GM06990 (cell line): ENCODE measurements at regions not wholly inside any gene's neighbourhood (a gene's known extent, or its start where the extent isn't known, plus 50 kb on each side); places are given as distances from the start of the nearest gene placed in this dataset.

ENCODE experiments used
- DNase-seq: peaks from one replicate; pipeline ENCODE4 v3.0.0-alpha.2; 2011; ENCODE audit not compliant: insufficient read length; ENCODE audit errors: extremely low read depth
- H3K27me3 ChIP-seq: replicated peaks from 2 replicates; pipeline ENCODE4 v1.6.0; 2011; ENCODE audit warnings: low read length; ENCODE audit not compliant: control insufficient read depth, insufficient read depth
- H3K36me3 ChIP-seq: 2 replicates; pipeline ENCODE4 v1.5.1; 2011; ENCODE audit warnings: low read length; ENCODE audit not compliant: control insufficient read depth, insufficient read depth
- H3K4me3 ChIP-seq: replicated peaks from 2 replicates; pipeline ENCODE4 v1.5.1; 2011; ENCODE audit warnings: low read depth, mild to moderate bottlenecking, control low read depth, low read length
- TF ChIP-seq, protein P1 (sequence below): IDR thresholded peaks from 2 replicates; pipeline ENCODE4 v1.5.1; 2011; ENCODE audit warnings: low read length, control low read depth, mild to moderate bottlenecking, inconsistent platforms; ENCODE audit not compliant: insufficient read depth, poor library complexity, severe bottlenecking

DNA sequence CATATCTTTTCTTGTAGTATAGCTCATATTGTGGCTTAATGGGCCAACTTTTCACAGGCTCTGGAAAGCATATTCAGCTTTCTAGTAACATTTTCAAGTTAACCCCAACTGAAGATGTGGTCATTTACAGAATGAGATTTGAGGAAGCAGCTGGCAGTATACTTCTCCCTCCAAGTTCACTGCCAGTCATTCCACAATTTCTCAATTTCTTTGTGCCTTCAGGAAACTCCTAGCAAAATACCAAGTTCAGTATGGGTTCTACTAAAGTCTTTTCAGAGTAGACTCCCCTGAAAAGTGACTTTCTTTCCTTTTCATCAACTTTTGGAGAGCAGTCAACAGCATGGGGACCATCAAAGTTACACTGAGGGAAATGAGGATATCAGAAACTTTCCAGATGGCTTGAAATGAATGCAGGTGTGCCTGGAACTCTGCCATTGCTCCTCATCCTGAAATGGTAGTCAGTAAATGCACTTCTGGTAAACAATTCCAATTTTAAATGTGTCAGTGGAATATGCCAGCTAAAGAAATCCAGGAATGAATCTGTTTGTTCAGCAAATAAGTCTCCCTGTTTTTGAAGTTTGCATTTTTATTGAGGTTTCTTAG, 81.5 kb upstream of the TEX13D start:
- Histone ChIP-seq H3K36me3 (no peaks in the 10 kb centered on the region), H3K4me3 (no peak overlapping the region), H3K27me3 (no peaks in the 10 kb centered on the region)
- DNase-seq, result no peak
- TF ChIP-seq, protein P1, sequence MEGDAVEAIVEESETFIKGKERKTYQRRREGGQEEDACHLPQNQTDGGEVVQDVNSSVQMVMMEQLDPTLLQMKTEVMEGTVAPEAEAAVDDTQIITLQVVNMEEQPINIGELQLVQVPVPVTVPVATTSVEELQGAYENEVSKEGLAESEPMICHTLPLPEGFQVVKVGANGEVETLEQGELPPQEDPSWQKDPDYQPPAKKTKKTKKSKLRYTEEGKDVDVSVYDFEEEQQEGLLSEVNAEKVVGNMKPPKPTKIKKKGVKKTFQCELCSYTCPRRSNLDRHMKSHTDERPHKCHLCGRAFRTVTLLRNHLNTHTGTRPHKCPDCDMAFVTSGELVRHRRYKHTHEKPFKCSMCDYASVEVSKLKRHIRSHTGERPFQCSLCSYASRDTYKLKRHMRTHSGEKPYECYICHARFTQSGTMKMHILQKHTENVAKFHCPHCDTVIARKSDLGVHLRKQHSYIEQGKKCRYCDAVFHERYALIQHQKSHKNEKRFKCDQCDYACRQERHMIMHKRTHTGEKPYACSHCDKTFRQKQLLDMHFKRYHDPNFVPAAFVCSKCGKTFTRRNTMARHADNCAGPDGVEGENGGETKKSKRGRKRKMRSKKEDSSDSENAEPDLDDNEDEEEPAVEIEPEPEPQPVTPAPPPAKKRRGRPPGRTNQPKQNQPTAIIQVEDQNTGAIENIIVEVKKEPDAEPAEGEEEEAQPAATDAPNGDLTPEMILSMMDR, result no peak

DNA sequence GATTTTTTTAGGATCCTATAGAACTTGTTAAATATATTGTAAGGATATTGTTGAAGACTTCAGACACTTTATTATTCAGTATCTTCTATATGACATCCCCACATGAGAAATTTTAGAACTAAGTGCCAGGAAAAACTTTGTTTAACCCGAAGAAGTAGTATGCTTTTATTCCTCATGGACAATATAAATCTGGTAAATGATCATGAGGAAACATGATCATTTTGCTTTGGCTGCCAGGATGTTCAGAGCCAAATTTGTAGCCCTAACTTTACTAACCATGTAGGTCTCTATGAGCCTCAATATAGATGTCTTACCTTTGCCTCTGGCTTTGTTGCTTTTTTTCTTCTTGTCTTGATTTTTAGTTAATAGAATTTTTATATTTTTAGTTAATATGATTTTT, 77.8 kb upstream of the TEX13D start:
- DNase-seq, result no peak
- Histone ChIP-seq H3K27me3 (no peaks in the 10 kb centered on the region), H3K4me3 (no peak overlapping the region), H3K36me3 (no peaks in the 10 kb centered on the region)
- TF ChIP-seq, protein P1, result no peak

DNA sequence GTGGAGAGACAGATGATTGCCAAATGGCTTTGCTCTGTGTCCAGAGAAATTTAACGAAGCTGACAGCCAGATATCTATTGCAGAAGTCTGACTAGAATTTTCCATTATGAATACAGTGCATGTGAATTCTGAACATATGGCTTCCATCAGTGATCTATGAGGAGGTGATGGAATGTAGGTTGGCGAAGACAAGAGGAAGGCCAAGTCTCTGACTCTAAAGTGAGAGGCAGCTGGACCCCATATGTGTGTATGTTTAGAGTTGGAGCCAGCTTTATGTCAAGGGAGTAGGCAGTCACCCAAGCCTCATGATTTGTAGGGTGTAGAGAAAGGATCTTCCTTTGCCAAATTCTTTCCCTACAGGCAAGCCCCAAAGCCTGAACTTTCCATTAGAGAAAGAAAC, 76.2 kb upstream of the TEX13D start:
- TF ChIP-seq, protein P1, result no peak
- DNase-seq, result no peak
- Histone ChIP-seq H3K4me3 (no peak overlapping the region), H3K27me3 (no peaks in the 10 kb centered on the region), H3K36me3 (no peaks in the 10 kb centered on the region)

DNA sequence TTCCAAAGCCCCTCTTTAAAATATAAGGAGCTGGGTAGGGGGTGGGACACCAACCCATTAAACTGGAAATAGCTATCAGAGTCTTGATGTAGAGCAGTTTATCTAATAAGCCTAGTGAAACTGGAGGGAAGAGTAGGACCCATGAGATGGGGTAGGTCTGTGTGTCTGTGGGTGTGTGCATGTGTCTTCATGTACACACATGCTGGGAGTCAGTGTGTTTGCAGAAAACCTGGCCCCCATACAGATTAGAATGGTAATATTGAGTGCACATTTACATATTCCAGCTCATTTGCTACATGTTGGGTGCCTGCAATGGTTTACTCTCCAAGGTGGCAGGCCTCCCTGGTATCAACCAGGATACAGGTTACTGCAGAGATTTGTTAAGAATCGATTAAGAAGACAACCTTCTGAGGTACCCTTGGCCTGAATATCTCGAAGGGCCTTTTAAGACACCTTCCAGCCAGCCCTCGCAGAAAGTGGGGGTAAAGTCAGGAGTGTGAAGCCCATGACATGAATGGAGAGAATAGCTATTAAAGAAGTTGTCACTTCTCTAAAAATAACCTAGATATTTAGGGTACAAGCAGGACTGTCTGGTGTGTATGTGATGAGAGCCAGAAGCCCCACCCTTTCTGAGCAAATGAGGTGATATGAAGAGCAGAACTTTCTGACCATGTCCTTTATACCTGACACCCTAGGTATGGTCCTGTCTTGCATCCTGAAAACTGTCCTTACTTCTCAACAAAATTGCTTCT, 75.7 kb upstream of the TEX13D start:
- Histone ChIP-seq H3K27me3 (no peaks in the 10 kb centered on the region), H3K4me3 (no peak overlapping the region), H3K36me3 (no peaks in the 10 kb centered on the region)
- no peak for DNase-seq
- TF ChIP-seq, protein P1, result no peak

DNA sequence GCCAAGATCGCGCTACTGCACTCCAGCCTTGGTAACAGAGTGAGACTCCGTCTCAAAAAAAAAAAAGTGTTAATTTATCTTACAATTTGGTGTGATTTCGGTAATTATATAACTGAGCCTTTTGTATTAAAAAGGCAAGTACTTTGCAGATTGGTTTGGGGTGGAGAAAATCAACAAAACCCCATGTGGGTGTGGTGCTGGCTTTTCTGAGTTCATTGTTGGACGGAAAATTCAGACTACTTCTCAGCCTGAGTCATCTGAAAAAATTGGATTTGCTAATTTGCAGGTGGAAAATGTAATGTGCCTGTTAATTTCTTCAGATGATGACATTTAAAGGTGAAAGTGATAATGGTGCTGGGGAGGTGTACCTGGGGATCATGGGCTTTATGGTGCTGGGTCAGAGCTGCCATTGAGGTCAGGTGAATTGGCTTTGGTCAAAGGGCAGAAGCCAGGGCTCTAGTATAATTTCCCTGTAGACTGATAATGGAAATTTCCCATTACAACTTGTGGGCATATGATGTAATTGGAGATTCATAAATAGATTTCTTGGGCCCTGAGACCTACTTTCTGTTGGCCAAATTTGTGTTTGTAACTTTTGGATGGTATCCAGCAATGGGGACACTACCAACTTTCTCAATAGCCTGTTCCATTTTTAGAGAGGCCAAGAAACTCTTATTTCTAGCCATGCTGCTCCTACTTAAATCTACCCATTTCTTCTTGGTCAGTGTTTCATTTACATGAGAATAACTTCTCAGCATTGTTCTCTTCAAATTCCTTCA, 74.3 kb upstream of the TEX13D start:
- Histone ChIP-seq H3K36me3 (no peaks in the 10 kb centered on the region), H3K27me3 (no peaks in the 10 kb centered on the region), H3K4me3 (no peak overlapping the region)
- DNase-seq, result no peak
- TF ChIP-seq, protein P1, result no peak
